ENCODE measurements at regions not wholly inside any gene's neighbourhood (a gene's known extent, or its start where the extent isn't known, plus 50 kb on each side); places are given as distances from the start of the nearest gene placed in this dataset.
"Not testable (repeated sequence)": the region's sequence is repeated elsewhere in the genome, so short reads cannot be mapped to it uniquely, and the experiment has no call there.

DNA sequence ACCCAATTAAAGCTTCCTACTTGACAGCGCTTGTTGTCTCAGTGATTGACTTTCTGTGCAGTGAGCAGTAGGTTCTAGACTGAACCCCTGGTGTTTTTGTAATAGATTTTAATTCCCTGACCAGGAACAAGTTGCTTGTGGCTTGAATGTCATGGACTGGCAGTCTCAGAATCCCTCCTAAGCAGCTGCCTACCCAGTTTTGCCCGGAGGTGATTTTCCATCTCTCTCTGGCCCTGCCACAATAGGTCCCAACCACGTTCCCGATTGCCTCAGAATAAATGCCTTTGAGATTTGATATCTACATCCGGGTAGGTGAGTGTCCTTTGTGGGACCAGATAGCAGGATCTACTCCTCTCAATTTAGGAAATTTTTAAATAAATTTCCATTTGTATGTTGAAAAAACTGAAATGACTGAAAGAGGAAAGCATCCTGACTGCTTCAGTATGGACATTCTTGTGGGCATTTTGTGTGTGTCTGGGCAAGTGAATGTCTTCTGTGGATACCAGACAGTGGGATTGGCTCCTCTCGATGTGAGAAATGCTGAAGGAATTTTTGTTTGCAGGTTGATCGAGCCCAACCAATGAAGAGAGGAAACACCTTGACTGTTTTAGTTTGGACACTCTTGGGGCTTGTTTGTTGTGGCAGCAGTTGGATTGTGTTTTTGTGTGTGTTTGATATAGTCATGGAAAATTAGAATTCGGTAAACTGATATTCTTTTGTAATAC lies 1607.4 kb downstream of the C4orf33 start:
- DNase-seq, result no peak

DNA sequence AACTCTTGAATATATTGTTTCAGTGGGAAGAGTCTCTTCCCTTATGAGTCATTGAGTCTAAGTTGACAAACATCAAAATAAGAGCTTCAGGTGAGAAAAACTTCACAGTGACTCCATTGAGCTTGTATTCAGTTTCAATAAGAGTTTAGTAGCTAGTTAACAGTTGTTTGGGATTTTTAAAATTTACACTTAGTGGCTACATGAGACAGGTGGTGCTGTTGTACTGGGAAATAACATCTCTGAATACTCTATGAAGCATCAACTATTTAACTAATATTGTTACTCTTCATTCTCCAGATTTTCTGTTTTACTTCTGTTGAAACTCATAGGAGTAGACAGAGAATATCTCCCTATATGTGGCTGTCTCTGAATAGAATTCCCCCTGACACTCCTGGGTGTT lies 1609.1 kb downstream of the C4orf33 start:
- no peak for DNase-seq

DNA sequence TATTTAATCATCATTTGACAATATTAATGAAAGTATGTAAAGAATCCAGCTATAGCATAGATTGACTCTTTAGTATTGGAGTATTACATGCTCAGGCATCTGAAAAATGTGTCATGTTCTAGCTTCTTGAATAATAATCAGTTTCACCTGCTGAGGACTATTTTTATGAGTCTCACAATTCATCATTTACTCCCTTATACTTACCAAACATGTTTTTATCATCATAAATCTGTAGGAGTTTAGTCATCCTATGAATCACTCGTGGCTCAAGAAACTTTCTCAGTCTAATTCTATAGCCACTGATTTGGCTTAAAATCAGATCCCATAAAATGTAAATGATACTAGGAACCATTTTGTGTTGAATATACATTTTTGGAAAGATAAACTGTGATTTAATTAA lies 1616.1 kb downstream of the C4orf33 start:
- no peak for DNase-seq

DNA sequence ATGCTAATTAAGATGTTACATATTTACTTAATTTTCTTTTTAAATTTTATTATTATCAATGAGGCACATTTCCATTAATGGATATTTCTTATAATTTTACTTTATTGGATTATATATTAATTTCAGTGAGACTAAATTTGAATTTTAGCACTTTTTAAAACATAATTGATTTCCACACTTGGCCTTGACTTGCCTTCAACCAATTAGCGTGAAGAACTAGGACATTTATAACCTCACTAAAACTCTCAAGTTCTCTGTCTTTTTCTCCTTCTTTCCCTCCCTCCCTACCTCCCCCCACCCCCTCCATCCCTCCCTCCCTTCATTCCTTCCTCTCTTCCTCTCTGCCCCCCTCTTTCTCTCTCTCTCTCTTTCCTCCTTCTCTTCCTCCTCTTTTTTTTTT lies 1618.1 kb downstream of the C4orf33 start:
- DNase-seq, result no peak

DNA sequence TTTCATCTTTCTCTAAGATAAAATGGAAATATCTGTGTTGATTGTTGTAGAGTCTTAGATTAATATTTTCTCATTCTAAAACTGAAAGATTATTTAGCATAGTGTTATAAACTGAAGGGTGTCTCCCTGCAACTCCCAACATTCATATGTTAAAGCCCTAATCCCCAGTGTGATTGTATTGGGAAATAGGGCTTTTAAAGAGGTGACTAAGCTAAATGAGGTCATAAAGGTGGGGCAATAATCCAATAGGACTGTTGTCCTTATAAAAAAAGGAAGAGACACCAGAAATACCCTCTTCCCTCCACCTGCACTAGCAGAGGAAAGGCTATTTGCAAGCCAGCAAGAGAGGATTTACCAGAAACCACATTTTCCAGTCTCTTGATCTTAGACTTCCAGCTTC lies 1626.4 kb downstream of the C4orf33 start:
- no peak for DNase-seq

DNA sequence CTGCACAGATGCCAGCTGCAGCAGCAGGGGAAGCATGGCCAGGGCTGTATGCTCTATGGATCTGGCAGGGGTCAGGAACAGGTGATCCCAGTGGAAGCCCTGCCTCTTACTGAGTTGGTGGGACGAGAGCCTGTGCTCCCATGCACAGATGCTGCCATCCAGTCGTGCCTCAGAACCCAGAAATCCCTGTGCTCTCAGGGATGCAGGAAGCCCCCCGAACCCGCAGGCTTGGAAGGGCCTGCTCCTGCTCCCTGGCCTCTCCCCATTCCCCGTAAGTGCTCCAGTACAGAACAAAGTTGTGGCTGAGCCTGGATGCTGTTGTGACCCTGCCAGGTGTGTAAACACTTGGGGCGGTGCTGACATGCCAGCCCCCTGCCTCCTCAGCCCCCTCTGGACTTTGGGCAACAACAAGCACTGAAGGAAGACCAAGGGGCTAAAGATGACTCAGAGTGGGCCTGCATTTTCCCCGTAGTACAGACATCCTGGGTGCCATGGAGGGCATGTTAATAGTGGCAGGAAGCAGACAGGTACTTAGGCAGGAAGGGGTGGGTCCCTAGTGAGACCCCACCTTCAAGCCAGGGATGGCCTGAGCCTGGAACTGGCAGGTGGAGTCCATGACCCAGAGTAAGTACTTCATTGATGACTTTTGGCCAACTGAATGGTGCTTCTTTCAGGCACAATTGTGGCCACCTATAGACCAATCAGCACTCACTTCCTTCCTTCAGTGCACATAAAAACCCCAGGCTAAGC lies 1640.7 kb downstream of the C4orf33 start:
- no peak for DNase-seq

DNA sequence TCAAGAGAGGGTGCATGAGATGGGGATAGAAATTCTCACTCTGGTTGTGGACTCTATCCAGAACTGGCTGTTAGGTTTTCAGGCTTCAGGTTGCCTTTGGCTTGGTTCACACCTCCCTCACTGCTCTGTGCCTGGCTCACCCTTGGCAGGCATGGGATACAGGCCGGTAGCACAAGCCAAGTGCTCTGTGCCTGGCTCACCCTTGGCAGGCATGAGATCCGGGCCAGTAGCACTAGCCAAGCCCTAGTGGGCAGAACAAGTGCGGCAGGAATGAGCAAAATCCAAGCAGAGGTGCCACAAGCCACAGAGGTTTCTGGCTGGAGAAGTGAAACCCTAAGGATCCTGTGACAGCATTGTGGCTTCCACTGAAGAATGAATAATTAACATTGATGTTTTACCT lies 1642.3 kb downstream of the C4orf33 start:
- DNase-seq, result no peak

DNA sequence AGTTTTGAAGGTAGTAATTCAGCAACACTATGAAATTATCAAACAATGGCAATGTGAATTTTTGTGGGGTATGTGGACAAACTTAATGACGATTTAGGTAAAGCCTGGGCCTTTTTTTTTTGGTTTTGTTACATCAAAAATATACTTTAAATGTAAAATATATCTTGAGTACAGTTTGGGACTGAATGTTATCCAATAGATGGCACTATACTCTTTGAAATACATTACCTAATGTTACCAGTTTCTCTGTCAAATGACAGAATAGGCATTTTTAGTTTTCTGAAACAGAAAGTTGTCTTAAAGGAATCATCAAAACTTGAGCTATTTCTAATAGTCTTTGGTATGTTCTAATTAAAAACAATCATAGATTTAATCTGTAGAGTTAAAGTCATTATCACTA lies 1651.9 kb downstream of the C4orf33 start:
- no peak for DNase-seq

DNA sequence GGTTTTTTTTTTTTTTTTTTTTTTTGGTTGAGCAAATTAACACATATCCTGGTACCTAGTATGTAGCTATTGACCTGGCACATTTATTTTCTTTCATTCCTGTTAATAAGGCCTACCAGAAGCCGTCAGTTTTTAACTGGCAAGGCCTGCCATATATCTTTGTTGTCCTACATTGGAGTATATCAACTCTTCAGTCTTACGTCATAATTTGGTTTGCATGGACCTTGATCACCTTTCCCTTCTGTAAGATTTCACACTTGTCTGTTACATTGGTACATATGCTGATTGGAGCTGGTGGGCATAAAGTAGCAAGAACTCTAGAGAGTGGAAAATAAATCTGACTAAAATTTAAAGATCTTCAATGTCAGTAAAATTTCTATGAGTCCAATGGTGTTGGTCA lies 1658.0 kb downstream of the C4orf33 start:
- DNase-seq, result no peak

DNA sequence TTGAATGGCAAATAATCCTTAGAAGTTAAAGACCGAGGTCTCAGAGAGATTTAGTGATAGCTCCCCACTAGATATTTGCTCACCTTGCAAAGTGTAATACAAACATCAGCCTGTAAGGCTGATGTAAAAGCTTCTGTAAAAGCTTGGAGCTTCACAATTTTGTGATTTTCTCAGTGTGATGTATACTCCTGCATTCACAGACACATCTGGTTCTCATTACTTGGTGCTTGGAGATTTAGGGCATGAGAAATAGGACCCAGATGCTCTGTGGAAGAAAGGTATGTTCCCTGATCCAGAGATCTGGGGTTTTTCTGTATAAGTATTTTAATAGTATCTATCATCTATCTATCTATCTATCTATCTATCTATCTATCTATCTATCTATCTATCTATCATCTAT lies 1664.3 kb downstream of the C4orf33 start:
- no peak for DNase-seq

DNA sequence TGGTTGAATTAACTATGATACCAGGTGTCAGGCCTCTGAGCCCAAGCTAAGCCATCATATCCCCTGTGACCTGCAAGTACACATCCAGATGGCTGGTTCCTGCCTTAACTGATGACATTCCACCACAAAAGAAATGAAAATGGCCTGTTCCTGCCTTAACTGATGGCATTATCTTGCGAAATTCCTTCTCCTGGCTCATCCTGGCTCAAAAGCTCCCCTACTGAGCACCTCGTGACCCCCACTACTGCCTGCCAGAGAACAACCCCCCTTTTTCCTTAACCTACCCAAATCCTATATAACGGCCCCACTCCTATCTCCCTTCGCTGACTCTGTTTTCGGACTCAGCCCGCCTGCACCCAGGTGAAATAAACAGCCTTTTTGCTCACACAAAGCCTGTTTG lies 1671.4 kb downstream of the C4orf33 start:
- DNase-seq, result not testable (repeated sequence)

DNA sequence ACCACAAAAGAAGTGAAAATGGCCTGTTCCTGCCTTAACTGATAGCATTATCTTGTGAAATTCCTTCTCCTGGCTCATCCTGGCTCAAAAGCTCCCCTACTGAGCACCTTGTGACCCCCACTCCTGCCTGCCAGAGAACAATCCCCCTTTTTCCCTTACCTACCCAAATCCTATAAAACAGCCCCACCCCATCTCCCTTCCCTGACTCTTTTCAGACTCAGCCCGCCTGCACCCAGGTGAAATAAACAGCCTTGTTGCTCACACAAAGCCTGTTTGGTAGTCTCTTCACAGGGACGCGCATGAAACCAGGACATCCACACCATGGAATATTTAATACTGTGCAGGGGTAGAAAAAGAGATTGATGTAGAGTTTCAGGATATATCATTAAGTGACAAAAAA lies 1677.0 kb downstream of the C4orf33 start:
- DNase-seq, result not testable (repeated sequence)

DNA sequence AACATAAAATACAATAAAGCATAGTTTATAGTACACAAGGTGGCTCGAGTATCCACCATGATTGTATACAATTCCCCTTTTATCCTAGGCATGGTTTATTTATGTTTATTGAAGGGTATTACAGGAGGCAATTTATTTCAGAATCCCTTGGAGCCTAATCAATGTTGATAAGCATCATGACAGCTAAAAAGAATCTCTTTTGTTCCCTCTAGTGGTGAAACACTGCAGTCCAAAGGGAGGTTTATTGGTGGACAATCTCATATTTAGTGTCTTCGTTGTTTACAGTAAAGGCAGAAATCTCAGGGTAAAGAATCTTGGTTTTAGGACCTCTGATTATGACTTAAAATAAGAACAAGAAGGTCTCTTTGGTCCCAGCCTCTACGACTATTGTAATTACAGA lies 1712.5 kb downstream of the C4orf33 start:
- peak; percentile 7 for DNase-seq

DNA sequence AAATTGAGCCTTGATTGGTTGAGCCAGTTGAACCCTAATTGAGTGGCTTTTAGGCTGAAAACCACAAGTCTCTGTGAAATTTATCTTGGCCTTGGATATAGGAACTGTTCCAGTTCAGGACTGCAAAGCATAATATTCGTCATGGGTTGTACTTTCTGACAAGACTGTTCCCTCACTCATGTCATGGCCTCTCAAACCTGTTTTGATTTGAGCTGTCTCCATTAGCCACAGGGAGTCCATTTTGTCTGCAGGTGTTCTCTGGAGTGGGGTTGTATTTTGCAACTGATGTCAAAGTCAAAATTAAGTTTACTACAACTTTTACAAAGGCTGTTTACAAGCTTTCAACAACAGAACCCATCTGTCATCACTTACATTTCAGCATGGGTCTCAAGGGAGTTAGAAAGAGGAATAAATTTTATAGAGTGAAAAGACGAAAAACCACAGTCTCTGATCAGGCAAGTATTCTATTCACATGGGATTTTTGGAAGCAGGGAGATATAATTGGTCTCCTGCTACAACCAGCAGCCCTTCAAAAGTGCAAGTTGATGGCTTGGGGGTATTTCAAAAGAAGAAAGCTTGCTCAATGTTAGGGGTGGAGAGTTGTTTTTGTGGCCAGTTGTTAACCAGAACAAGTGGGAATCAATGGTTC lies 1716.3 kb downstream of the C4orf33 start:
- no peak for DNase-seq

DNA sequence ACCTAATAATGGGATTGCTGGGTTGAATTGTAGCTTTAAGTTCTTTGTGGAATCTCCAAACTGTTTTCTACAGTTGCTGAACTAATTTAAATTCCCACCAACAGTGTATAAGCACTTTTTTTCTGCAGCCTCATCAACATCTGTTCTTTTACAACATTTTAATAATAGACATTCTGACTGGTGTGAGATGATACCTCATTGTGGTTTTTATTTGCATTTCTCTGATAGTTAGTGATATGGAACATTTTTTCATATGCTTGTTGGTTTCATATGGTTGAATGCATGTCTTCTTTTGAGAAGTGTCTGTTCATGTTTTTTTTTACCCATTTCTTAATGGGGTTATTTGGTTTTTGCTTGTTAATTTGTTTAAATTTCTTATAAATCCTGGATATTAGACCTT lies 1718.9 kb downstream of the C4orf33 start:
- DNase-seq, result no peak

DNA sequence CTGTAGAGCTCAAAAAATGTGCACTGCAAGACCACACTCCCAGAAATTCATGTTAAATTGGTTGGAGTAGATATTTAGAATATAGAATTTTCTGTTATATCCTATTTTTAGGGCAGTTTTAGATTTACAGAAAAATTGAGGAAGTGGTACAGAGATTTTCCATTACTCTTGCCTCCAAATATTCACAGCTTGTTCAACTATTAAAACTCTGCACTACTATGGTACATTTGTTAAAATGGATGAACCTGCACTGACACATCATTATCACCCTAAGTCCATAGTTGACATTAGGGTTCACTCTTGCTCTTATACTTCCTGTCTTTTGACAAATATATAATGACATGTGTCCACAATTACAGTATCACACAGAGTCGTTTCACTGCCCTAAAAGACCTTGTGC lies 1724.5 kb downstream of the C4orf33 start:
- no peak for DNase-seq

DNA sequence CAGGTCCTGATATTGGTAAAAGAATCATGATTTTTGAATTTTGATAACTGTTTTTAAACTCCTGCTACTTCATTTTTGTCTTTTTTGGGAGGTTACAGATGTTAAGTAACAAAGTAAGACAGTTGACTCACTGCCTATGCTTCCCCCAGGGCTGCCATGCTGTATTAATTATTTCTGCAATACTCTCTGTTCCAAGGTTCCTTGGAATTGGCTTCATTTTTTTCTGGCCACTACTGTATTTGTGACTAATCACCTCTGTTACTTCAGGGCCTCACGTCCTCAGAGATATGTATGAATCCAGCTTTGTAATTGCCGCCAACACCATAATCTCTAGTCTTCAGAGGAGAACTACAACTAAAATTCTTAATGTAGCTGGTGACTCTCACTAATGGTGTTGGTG lies 1729.3 kb downstream of the C4orf33 start:
- no peak for DNase-seq

DNA sequence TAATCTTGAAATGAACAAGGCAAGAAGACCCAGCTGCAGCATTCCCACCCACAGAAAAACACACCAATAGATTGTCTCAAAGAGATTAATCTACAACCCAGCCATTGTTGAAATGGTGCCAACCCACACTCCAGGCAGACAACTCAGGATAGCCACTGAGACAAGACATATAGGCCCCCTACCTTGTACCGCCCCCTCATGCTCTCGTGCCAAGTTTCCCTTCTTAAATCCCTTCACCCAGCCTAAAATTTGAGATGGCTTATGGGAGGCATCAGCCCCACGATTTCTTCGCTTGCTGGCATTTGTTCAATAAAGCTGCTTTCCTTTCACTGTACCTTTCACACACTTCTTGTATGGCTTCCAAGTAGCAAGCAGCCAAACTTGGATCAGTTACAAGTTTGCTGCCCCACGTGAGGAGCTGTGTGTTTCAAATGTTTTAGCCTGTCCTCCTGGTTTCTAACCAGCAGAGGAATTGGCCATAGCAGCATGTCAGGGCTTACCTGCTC lies 1754.1 kb downstream of the C4orf33 start:
- DNase-seq, result no peak

DNA sequence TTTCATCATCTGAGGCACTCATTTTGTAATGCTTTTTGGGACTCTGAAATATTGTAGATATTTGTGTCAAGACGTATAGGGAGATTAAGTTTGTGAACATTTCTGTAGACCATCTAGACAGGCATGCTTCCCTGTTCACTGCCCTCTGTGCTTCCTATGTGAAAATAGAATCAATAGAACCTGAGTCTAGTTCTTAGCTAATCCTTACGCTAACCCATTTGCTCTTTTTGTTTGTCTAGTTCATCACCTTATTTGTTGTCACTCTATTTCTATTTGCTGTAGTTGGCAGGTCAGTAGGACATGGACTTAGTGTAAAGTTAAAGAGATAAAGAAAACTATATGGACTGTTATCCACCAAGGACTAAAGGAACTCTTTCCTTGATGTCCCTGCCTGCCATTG lies 1755.2 kb downstream of the C4orf33 start:
- no peak for DNase-seq

DNA sequence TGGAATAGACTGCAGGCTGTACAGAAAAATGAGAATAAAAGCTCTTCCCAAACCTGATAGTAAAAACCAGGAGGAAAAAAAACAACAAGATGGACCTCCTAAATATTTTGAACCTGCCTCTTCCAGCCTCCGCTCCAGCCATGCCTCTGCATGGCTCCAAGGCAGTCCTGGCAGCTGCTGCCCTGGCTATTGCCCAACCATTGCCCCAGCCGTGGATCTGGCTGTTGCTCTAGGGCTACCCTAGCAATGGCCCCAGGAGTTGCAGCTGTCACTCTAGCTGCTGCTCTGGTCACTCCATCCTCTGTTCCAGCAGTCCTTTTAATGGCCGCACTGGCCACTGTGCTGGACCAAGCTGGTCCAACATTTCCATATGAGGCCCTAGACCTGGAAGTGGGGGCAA lies 1756.0 kb downstream of the C4orf33 start:
- no peak for DNase-seq

DNA sequence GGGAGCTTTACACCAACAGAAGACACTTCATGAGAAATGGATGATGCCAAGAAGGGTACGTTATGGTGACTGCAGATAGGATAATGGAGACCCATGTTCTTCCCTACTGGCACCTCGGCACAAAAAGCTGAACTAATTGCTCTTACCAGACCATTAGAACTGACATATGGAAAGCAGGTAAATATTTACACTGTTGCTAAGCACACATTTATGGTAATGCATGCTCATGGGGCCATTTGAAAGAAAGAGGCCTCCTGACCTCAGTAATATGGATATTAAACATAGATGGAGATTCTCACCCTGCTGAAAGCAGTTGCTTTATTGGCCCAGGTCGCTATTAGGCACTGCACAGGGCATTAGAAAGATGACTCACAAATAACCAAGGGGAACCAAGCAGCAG lies 1759.6 kb downstream of the C4orf33 start:
- DNase-seq, result peak; percentile 7

DNA sequence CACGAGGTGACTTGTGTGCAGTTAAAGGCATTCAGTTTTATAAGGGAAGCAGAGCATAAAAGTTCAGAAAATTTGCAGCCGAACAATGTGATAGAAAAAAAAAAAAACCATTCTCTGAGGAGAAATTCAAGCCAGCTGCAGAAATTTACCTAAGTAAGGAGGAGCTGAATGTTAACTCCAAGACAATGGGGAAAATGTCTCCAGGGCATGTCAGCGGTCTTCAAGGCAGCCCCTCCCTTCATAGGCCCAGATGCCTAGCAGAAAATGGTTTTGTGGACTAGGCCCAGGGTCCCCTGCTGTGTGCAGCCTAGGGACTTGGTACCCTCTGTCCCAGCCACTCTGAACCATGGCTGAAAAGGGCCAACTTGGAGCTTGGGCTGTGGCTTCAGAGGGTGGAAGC lies 1764.0 kb downstream of the C4orf33 start:
- no peak for DNase-seq

DNA sequence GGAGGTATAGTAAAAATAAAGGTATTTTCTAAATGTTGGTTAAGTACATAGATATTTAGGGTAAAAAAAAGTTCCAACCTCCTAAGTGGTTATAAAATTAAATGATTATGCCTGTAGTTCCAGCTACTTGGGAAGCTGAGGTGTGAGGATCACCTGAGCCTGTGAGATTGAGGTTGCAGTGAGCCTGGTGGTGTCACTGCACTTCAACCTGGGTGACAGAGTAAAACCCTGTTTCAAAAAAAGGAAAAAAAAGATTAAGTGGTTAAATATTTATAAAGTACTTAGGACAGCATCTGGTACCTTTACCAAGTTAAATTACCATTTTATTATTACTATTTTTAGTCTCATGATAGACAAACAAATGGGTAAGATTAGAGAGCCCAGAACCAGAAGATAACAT lies 1801.0 kb downstream of the C4orf33 start:
- DNase-seq, result no peak

DNA sequence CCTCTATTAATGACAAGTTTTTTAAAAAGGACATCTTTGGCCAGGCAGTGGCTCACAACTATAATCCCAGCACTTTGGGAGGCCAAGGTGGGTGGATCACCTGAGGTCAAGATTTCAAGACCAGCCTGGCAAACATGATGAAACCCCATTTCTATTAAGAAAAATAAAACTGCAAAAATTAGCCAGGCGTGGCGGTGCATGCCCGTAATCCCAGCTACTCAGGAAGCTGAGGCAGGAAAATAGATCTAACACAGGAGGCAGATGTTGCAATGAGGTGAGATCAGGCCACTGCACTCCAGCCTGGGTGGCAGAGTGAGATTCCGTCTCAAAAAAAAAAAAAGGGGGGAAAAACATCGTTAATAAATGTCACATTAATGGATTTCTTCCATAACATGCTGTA lies 1805.4 kb downstream of the C4orf33 start:
- DNase-seq, result no peak
